H9 (cell line): ENCODE measurements at regions not wholly inside any gene's neighbourhood (a gene's known extent, or its start where the extent isn't known, plus 50 kb on each side); places are given as distances from the start of the nearest gene placed in this dataset.

ENCODE experiments used
- DNase-seq: peaks from one replicate; pipeline ENCODE4 v3.0.0-alpha.2; 2017
- H2AFZ ChIP-seq: one replicate; pipeline ENCODE4 v1.6.1; 2013; ENCODE audit warnings: mild to moderate bottlenecking, low read length, control low read depth, moderate library complexity
- H2AK5ac ChIP-seq: 2 replicates; pipeline ENCODE4 v1.6.1; 2013; ENCODE audit warnings: low read length, control low read depth, mixed read lengths; ENCODE audit not compliant: insufficient read length
- H2BK120ac ChIP-seq: one replicate; pipeline ENCODE4 v1.6.1; 2013; ENCODE audit warnings: low read depth, mild to moderate bottlenecking, low read length, control low read depth, inconsistent platforms; ENCODE audit not compliant: poor library complexity, severe bottlenecking
- H2BK12ac ChIP-seq: 2 replicates; pipeline ENCODE4 v1.6.1; 2013; ENCODE audit warnings: low read length, control low read depth, mixed read lengths, low read depth; ENCODE audit not compliant: insufficient read length
- H2BK15ac ChIP-seq: 2 replicates; pipeline ENCODE4 v1.6.1; 2013; ENCODE audit warnings: low read depth, low read length, control low read depth
- H2BK20ac ChIP-seq: one replicate; pipeline ENCODE4 v1.6.1; 2013; ENCODE audit warnings: low read depth, mild to moderate bottlenecking, low read length, control low read depth, inconsistent platforms; ENCODE audit not compliant: poor library complexity, severe bottlenecking
- H2BK5ac ChIP-seq: 2 replicates; pipeline ENCODE4 v1.6.1; 2013; ENCODE audit warnings: low read length, control low read depth, mixed read lengths; ENCODE audit not compliant: insufficient read length
- H3K14ac ChIP-seq: 2 replicates; pipeline ENCODE4 v1.6.1; 2013; ENCODE audit warnings: low read length, control low read depth; ENCODE audit not compliant: insufficient read depth
- H3K18ac ChIP-seq: 2 replicates; pipeline ENCODE4 v1.6.1; 2013; ENCODE audit warnings: low read depth, mild to moderate bottlenecking, mixed read lengths, low read length, control low read depth; ENCODE audit not compliant: insufficient read length
- H3K23ac ChIP-seq: 2 replicates; pipeline ENCODE4 v1.6.1; 2013; ENCODE audit warnings: low read length, control low read depth, mixed read lengths, low read depth; ENCODE audit not compliant: insufficient read length
- H3K23me2 ChIP-seq: 2 replicates; pipeline ENCODE4 v1.6.1; 2013; ENCODE audit warnings: low read depth, mild to moderate bottlenecking, mixed read lengths, low read length, control low read depth; ENCODE audit not compliant: insufficient read length, poor library complexity, severe bottlenecking
- H3K27ac ChIP-seq: 2 replicates; pipeline ENCODE4 v1.5.1; 2013; ENCODE audit warnings: low read length, control low read depth, mixed read lengths, low read depth; ENCODE audit not compliant: insufficient read length
- H3K27me3 ChIP-seq: 2 replicates; pipeline ENCODE4 v1.6.1; 2013; ENCODE audit warnings: low read length, control low read depth, inconsistent platforms; ENCODE audit not compliant: insufficient read depth
- H3K4ac ChIP-seq: 2 replicates; pipeline ENCODE4 v1.6.1; 2013; ENCODE audit warnings: low read depth, mild to moderate bottlenecking, control low read depth, inconsistent platforms, low read length, moderate library complexity
- H3K4me1 ChIP-seq: 2 replicates; pipeline ENCODE4 v1.6.1; 2013; ENCODE audit warnings: low read length, control low read depth, inconsistent platforms; ENCODE audit not compliant: insufficient read depth
- H3K4me2 ChIP-seq: 2 replicates; pipeline ENCODE4 v1.6.1; 2013; ENCODE audit warnings: low read length, control low read depth, mixed read lengths; ENCODE audit not compliant: insufficient read length, insufficient read depth
- H3K56ac ChIP-seq: 2 replicates; pipeline ENCODE4 v1.6.1; 2013; ENCODE audit warnings: low read depth, mild to moderate bottlenecking, mixed read lengths, low read length, control low read depth; ENCODE audit not compliant: insufficient read length
- H3K79me1 ChIP-seq: 2 replicates; pipeline ENCODE4 v1.6.1; 2013; ENCODE audit warnings: low read depth, mild to moderate bottlenecking, moderate library complexity, low read length, control low read depth, inconsistent platforms; ENCODE audit not compliant: insufficient read depth, poor library complexity, severe bottlenecking
- H3K79me2 ChIP-seq: 2 replicates; pipeline ENCODE4 v1.6.1; 2013; ENCODE audit warnings: low read length, control low read depth, inconsistent platforms; ENCODE audit not compliant: insufficient read depth
- H3K9ac ChIP-seq: 2 replicates; pipeline ENCODE4 v1.6.1; 2013; ENCODE audit warnings: low read length, control low read depth, mixed read lengths; ENCODE audit not compliant: insufficient read length; ENCODE audit errors: extremely low read depth
- H3K9me3 ChIP-seq: one replicate; pipeline ENCODE4 v1.6.1; 2013; ENCODE audit warnings: low read depth, low read length, inconsistent platforms; ENCODE audit not compliant: control insufficient read depth
- H3T11ph ChIP-seq: one replicate; pipeline ENCODE4 v1.6.1; 2013; ENCODE audit warnings: mild to moderate bottlenecking, low read length, control low read depth, inconsistent platforms
- H4K20me1 ChIP-seq: one replicate; pipeline ENCODE4 v1.6.1; 2013; ENCODE audit not compliant: control insufficient read depth, insufficient read length, insufficient read depth
- H4K5ac ChIP-seq: 2 replicates; pipeline ENCODE4 v1.6.1; 2013; ENCODE audit warnings: low read depth, mild to moderate bottlenecking, mixed read lengths, low read length, control low read depth; ENCODE audit not compliant: insufficient read length
- H4K8ac ChIP-seq: replicated peaks from 2 replicates; pipeline ENCODE4 v1.6.1; 2013; ENCODE audit warnings: low read length, control low read depth, mixed read lengths, low read depth; ENCODE audit not compliant: insufficient read length
- H4K91ac ChIP-seq: 2 replicates; pipeline ENCODE4 v1.6.1; 2013; ENCODE audit warnings: low read depth, mild to moderate bottlenecking, moderate library complexity, mixed read lengths, low read length, control low read depth; ENCODE audit not compliant: insufficient read length
- H3K27ac Mint-ChIP-seq, 3 experiments: 2 replicates in 2 of 3; 3 replicates in 1 of 3; pipeline ENCODE4 v1.8.0; 2020 to 2021; ENCODE audit warnings: mixed read lengths in 3 of 3, mild to moderate bottlenecking in 1 of 3, moderate library complexity in 1 of 3
- H3K27me3 Mint-ChIP-seq: 2 replicates; pipeline ENCODE4 v1.8.0; 2021; ENCODE audit warnings: low read depth, mild to moderate bottlenecking, moderate library complexity, mixed read lengths
- H3K36me3 Mint-ChIP-seq, 3 experiments: 2 replicates in 2 of 3; 3 replicates in 1 of 3; pipeline ENCODE4 v1.8.0; 2020 to 2021; ENCODE audit warnings: low read depth in 3 of 3, mixed read lengths in 3 of 3; ENCODE audit not compliant: insufficient read depth in 1 of 3
- H3K4me1 Mint-ChIP-seq, 2 experiments: 2 replicates each; pipeline ENCODE4 v1.8.0; 2020; ENCODE audit warnings: mixed read lengths in 2 of 2
- H3K4me3 Mint-ChIP-seq, 2 experiments: 2 replicates in 1 of 2; 3 replicates in 1 of 2; pipeline ENCODE4 v1.8.0; 2020 to 2021; ENCODE audit warnings: mild to moderate bottlenecking in 2 of 2, mixed read lengths in 2 of 2, moderate library complexity in 1 of 2
- H3K9me3 Mint-ChIP-seq, 2 experiments: 2 replicates in 1 of 2; 3 replicates in 1 of 2; pipeline ENCODE4 v1.8.0; 2020; ENCODE audit warnings: mild to moderate bottlenecking in 2 of 2, mixed read lengths in 2 of 2, moderate library complexity in 1 of 2
- WGBS: extraction: QIAGEN DNeasy Blood & Tissue Kit; methylation state at CpG from one replicate; pipeline ENCODE4 v1.1.7; 2013; ENCODE audit warnings: missing lambda C conversion rate, low lambda C conversion rate, mixed read lengths; ENCODE audit not compliant: insufficient read length; ENCODE audit errors: extremely low coverage; 5-methylcytosine and 5-hydroxymethylcytosine counted together
- TF ChIP-seq, protein P1 (sequence below): fragments of 200-600 bp; sonication (generic); conservative IDR thresholded peaks from 3 replicates; pipeline ENCODE4 v1.8.0; 2021; ENCODE audit warnings: antibody characterized with exemption, mild to moderate bottlenecking

GRCh38 chr2:42842466-42842865, 50.1 kb upstream of the HAAO start:
- Histone ChIP-seq H2AFZ (no peak overlapping the region), H2BK12ac (no peak overlapping the region), H3K14ac (no peak overlapping the region), H3K4ac (no peak overlapping the region), H3K27me3 (no peaks in the 10 kb centered on the region), H3K9ac (no peak overlapping the region), H3K79me2 (no peaks in the 10 kb centered on the region), H3K23ac (no peak overlapping the region), H3K56ac (no peak overlapping the region), H4K20me1 (no peaks in the 10 kb centered on the region), H4K91ac (no peak overlapping the region), H3K27ac (no peak overlapping the region), H2BK15ac (no peak overlapping the region), H3K4me2 (no peak overlapping the region), H3K79me1 (no peaks in the 10 kb centered on the region), H3T11ph (no peak overlapping the region), H3K18ac (no peak overlapping the region), H4K8ac (no peak overlapping the region), H4K5ac (no peak overlapping the region), H2AK5ac (no peak overlapping the region), H3K4me1 (no peaks in the 10 kb centered on the region), H2BK5ac (no peak overlapping the region), H2BK120ac (no peak overlapping the region), H3K9me3 (no peaks in the 10 kb centered on the region), H3K23me2 (no peaks in the 10 kb centered on the region), H2BK20ac (no peak overlapping the region)
- H3K36me3 Mint-ChIP-seq, result no peaks in the 10 kb centered on the region
- TF ChIP-seq, protein P1, sequence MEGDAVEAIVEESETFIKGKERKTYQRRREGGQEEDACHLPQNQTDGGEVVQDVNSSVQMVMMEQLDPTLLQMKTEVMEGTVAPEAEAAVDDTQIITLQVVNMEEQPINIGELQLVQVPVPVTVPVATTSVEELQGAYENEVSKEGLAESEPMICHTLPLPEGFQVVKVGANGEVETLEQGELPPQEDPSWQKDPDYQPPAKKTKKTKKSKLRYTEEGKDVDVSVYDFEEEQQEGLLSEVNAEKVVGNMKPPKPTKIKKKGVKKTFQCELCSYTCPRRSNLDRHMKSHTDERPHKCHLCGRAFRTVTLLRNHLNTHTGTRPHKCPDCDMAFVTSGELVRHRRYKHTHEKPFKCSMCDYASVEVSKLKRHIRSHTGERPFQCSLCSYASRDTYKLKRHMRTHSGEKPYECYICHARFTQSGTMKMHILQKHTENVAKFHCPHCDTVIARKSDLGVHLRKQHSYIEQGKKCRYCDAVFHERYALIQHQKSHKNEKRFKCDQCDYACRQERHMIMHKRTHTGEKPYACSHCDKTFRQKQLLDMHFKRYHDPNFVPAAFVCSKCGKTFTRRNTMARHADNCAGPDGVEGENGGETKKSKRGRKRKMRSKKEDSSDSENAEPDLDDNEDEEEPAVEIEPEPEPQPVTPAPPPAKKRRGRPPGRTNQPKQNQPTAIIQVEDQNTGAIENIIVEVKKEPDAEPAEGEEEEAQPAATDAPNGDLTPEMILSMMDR, result no peak
- no peaks in the 10 kb centered on the region; the same call in 1 of the 2 replicates for H3K27me3 Mint-ChIP-seq
- DNase-seq, result no peak
- no peaks in the 10 kb centered on the region; a peak in 1 of 5 replicates for H3K9me3 Mint-ChIP-seq
- peaks cover 6 to 11% of the 10 kb centered on the region in 2 experiments for H3K4me1 Mint-ChIP-seq
- no CpG with 5 or more reads among the region's 4 CpGs for WGBS
- H3K4me3 Mint-ChIP-seq, result no peak overlapping the region
- H3K27ac Mint-ChIP-seq, result no peak overlapping the region
